GM13976 (cell line): ENCODE measurements at regions not wholly inside any gene's neighbourhood (a gene's known extent, or its start where the extent isn't known, plus 50 kb on each side); places are given as distances from the start of the nearest gene placed in this dataset.

ENCODE experiments used
- DNase-seq: peaks from one replicate; pipeline ENCODE4 v3.0.0; 2012; ENCODE audit warnings: low spot score
- CTCF ChIP-seq: IDR thresholded peaks from 2 replicates; pipeline ENCODE4 v1.5.1; 2012; ENCODE audit warnings: borderline replicate concordance, mild to moderate bottlenecking; ENCODE audit not compliant: insufficient read depth; ENCODE audit errors: extremely low read depth, missing control alignments, control extremely low read depth
- in situ Hi-C: fragments of 300-500 bp; cut with MboI; formaldehyde crosslinking; loops from one replicate; pipeline ENCODE4 v1.12.0; 2022; ENCODE audit warnings: low sequenced_read_pairs, mixed read lengths, inconsistent platforms; ENCODE audit not compliant: unreplicated experiment

GRCh38 chr7:15751191-15751701, 64.8 kb upstream of the MEOX2 start:
- in situ Hi-C loops, result no loop called here

DNA sequence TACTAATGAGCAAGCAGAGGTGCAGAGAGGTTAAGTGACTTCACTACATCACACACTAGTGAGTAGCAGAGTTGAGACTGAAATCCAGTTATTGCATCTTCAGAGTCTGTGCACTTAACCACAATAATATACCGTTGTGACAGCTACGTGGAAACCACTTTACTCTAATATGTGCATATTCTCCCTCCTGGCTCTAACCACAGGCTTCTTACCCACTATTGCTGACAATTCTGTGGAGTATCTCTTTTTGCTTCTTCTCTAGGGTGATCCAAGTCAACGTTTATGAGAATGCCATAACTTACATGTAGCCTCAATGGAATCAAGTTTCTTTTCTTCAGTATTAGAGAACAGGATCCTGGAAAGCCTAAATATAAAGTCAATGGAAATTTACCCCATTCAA, 64.2 kb upstream of the MEOX2 start:
- in situ Hi-C loops, result no loop called here
- TF ChIP-seq CTCF, result no peak
- DNase-seq, result no peak

More at GRCh38 chr7:15751191-15751701, 64.8 kb upstream of the MEOX2 start:
- TF ChIP-seq CTCF, result no peak
- no peak for DNase-seq

DNA sequence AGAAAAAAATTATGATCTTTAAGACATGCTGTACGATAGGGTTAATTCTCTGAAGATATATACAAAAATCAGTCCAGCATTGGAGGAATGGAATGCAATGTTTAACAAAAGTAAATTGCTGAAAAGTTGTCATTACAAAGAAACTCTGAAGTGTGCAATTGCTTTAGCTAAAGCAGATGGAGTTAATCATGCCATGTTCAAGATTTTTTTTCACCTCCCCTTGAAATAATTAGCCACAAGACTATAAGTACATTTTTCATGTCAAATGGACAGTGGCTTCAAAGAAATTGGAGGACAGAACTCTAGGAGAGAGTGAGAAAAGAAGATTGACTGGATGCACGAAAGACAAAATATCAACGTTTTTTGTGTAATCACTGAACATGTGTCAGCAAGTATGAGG, 63.1 kb upstream of the MEOX2 start:
- TF ChIP-seq CTCF, result no peak
- in situ Hi-C loops, result no loop called here
- no peak for DNase-seq

DNA sequence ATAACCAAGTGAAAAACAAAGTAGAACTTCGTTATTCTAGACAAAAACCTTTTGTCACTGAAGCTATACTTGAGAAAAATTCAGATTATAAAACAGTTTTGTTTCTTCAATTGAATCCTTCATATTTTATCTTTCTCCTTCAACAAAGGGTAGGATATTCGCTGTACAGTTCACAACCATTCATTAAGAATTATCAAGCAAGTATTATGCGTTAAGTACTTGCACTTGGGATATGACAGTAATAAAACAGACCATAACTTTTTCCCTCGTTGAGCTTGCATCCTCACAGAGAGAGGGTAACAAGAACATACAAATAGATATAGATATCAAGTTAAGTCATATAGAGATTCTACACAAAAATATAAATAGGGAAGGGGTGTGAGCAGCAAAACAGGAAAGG, 61.2 kb upstream of the MEOX2 start:
- no peak for DNase-seq
- TF ChIP-seq CTCF, result no peak
- in situ Hi-C loops, result no loop called here

DNA sequence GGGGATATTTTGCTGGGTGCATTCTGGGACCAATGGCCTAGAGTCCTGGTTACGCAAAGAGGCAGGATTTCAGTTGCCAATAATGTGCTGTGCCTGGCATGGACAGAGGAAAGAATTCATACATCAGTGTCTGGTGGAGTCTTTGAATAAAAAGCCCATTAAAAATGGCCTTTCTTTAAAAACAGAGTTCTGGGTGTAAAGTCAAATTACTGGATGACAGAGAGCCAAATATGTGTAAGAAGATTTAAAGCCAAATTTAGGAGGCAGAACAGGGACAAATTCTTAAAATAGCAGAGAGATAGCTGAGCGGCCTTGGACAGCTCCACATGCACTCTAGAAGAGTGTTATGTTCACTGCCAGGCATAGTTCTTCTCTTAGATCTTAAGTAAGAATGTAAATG, 60.8 kb upstream of the MEOX2 start:
- DNase-seq, result no peak
- no peak for TF ChIP-seq CTCF
- in situ Hi-C loops, result no loop called here

GRCh38 chr7:15743926-15744480, 57.5 kb upstream of the MEOX2 start:
- TF ChIP-seq CTCF, result no peak
- DNase-seq, result no peak
- in situ Hi-C loops, result no loop called here
